Amniotic epithelial cell (primary cell): ENCODE measurements at regions not wholly inside any gene's neighbourhood (a gene's known extent, or its start where the extent isn't known, plus 50 kb on each side); places are given as distances from the start of the nearest gene placed in this dataset.

Experiments
- DNase-seq: peaks from one replicate; pipeline ENCODE4 v3.0.0-alpha.2; 2010; ENCODE audit warnings: low read depth

DNA sequence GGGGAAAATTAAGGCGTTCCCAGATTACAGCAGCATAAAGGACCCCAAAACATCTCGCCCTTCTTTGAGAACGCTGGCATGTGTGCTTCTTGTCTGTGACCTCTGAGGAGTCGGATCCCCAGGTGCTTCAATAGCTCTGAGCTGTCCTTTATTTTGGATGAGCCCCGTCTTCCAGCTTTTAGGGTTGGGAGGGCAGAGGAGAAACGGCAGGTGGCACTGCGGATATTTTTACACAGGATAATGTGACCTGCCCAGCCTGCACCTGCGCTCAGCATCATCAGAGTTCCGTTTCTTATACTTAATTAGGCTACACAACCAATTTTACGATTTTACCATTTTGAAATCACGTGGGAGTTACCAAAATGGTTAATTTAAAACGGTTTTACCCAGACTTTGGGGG lies 147.7 kb upstream of the RPS6KA2 start:
- DNase-seq = no peak

GRCh38 chr6:166774292-166774691 lies 147.2 kb upstream of the RPS6KA2 start:
- no peak for DNase-seq

DNA sequence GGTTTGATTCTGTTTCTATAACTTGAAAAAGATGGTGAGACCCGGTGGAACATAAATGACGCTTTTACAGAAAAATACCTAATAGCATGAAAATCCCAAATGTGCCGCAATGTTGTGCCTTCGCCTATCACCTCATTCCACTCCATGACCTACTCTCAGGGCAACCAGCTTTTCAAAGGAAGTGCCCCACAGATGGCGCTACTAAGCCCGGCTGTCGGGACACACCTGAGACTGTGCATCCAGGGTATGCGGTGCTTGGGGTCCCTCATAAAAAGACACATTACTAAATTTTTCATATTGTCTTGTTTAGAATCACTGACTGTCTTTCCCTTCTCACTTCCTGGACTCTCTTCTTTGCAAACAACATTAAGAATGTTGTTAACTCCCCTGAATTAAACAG lies 145.5 kb upstream of the RPS6KA2 start:
- no peak for DNase-seq

DNA sequence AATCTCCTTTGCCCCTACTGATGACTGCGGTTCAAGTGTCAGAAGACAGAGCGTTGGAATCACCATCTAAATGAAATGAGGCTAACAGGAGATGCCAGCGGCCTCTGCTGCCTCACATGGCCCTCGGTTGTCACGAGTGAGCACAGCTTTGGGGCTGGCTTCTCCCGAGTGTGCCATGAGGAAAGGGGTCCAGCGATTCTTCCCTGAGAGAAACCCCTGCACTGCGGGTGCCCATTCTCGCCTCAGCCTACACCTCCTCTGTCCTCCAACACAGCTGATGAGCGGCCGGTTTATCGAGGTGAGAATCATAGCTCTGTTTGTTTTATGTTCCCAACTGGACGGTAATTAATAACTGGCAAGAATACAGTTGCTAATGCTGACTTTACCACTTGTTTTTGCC lies 144.7 kb upstream of the RPS6KA2 start:
- DNase-seq = no peak

GRCh38 chr6:166770216-166771116 lies 143.4 kb upstream of the RPS6KA2 start:
- DNase-seq = no peak

GRCh38 chr6:166769648-166770047 lies 142.6 kb upstream of the RPS6KA2 start:
- no peak for DNase-seq

GRCh38 chr6:166768761-166769160 lies 141.7 kb upstream of the RPS6KA2 start:
- DNase-seq = no peak

GRCh38 chr6:166767230-166767629 lies 140.2 kb upstream of the RPS6KA2 start:
- DNase-seq = no peak

GRCh38 chr6:166766769-166767168 lies 139.7 kb upstream of the RPS6KA2 start:
- no peak for DNase-seq

DNA sequence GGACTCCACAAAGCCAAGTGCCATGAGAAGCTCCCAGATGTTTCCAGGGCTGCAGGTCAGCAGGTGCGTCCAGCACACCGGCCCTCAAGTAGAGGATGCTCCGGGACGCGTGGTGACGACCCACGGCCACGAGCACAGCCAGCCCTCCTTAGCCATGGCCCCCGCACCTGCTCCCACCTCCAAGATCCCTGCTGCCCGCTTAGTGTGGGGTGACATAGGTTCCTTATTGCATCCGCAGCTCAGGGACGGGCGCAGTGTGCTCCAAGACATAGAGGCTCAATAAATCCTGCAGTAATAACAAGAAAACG lies 138.1 kb upstream of the RPS6KA2 start:
- DNase-seq = no peak

GRCh38 chr6:166764473-166765233 lies 137.6 kb upstream of the RPS6KA2 start:
- no peak for DNase-seq

DNA sequence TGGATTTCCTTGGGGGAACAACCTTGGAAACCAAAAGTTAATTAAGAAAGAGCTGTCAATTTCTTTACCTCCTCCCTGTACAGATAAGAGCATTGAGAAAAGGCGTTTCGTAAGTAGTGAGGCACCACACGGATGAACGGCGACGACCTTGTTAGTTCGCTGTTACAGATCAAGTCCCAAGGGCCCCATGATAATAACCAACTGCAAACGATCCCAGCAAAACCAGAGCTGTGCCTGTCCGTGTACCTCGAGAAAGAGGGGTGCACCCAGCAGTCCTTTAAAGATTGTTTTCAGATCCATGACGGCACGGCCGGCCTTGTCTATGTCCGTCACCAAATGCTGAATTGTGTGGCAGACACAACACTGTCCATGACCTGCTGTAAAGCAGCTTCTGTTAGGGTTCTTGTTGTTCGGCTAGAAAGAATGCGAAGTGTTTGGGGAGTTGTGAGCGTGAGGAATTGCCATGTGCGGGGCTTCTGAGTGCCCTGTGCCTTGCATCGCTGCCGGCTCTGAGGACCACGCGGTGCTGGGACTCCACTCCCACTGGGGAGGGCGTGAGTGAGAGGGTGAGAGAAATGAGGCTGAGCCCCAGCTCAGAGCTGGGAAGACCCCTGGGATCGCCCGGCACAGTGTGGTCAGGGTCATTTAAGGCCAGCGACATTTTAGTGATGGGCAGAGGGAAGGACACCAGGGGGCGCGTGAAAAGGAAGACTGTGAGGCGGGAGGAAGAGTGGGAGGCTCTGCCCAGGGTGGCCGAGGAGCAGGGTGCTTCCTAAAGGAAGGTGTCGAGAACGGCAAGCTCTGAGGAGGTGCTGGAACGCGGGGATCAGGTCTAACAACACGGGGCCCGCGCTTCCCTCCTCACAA lies 136.8 kb upstream of the RPS6KA2 start:
- no peak for DNase-seq

DNA sequence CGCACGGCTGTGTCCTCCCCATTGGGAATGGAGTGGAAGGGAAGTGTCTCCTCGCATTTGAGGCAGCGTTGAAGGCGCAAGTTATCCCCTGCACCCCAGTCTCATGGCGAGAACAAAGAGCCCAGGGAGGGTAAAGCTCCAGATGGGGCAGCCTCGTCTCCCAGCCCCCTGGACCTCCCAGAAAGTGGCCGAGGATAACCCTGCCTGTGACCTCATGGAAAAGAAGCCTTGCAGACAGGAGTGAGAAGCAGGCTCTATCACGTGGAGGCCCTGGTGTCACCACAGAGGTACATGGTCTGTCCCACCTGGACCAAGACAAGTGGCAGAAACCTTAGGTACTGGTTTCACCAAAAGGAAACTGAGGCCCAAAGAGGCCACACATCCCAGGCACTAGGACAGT lies 134.8 kb upstream of the RPS6KA2 start:
- DNase-seq = no peak

GRCh38 chr6:166760288-166760687 lies 133.2 kb upstream of the RPS6KA2 start:
- no peak for DNase-seq

- no peak for DNase-seq
These were observed 131.2 kb upstream of the RPS6KA2 start for GRCh38 chr6:166758136-166758704.

DNA sequence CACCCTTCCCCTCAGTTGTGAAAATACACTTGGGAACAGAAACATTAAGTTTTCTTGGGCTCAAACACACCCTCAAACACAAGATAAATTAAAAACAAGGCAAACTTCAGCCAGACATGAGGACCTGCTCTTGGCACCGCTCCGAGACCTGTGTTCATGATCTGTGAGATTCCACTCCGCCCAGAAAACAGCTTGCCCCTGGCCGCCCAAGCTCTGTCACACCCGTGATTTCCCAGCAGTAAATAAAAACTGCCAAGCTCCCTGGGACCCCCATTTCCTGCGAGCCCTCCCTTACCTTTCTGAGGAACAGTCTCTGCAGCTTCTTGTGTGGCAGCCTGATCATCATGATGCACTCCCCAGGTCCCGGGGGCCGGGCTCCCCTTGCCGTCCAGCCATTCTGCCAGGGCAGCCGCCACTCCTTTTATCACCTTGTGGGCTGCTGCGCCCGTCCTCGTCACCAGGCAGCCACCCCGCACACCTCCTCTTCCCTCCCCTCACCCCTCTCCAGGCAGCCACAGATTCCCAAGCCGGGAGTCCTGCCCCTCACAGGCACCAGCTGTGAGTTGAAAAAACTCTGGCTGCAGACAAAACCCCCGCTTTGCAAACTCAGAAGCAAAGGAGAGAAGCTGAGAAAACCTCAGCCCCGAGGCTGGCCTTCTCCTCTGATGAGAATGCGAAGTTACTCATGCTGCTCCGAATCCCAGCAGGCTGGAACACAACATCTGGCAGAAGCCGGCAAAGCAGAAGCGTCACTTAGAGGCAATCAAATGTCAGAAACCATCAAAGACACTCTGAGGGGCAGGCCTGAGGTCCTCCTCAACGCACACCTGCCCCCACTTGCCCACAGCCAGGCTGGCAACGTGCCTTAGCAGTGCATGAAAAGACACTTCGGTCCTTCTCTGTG lies 130.4 kb upstream of the RPS6KA2 start:
- no peak for DNase-seq

DNA sequence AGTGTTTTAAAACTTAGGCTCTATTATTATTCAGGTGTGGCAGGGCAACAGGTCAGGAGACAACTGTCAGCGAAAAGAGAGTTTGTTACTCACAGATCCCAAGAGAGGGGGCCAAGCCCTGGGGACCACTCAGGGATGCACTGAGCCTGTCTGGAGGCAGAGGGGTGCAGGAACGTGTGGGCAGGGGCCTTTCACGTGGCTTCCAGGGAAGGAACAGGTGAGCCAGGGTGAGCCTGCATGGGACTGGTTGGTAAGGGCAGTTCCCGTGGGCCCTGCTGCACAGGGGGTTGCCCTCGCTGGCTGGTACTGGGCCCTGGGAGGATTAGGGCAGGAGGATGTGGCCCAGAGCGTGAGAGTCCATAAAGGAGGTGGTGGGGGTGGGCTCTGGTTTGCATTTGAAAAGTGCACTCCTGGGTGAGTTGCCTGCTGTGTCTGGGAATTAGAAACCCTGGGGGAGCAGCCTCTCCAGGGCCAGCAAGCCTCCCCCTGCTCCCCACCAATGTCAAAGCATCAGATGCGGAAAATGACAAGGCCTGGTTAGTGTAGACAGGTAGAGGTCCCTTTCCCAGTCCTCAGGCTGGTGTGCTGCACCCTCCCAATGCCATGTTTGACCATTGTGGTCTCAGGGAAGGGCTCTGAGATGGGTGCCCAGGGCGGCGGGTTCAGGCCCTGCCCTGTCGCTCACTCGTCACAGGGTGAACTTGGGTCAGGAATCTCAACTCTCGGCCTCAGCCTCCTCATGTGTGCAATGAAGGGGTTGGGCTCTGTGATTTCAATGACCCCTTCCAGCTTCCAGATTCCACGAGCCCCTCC lies 127.4 kb upstream of the RPS6KA2 start:
- DNase-seq = no peak

DNA sequence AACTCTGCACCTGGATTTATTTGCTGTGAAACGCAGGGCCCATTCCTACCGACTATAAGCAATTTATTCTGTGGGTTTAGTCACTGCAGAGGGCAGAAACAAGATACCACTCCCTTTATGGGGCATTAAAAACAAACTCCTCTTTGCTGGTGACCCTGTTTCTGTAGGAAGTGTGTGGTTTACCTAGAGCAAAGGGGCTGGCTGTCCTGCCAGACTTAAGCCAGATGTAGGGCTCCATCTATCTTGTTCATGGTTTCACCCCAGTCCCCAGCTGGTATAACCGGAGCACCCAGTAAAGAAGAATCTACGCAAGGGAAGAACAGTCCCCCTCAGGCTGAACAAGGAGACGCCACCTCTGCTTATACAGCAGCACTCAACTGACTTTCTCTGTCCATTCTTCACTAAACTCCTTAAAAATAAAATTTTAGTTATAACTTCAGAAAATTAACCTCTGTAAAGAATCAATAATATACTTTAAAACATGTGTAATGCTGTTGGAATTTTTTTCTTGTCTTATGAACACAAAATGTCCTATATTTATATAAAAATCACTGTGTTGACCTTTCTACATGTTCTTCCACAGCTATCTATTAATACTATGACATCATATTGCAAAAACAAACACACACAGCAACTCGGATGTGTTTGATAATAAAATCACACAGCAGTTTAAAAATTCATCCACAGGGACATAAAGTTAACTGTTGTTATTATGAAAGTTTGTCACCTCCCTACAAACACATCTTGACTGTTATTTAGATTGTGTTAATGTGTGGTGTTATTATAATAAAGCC lies 126.1 kb upstream of the RPS6KA2 start:
- no peak for DNase-seq

- DNase-seq = no peak
These were observed 125.0 kb upstream of the RPS6KA2 start for GRCh38 chr6:166752097-166752496.
